HCT116 (cell line): ENCODE measurements at regions not wholly inside any gene's neighbourhood (a gene's known extent, or its start where the extent isn't known, plus 50 kb on each side); places are given as distances from the start of the nearest gene placed in this dataset.
"Not testable (repeated sequence)": the region's sequence is repeated elsewhere in the genome, so short reads cannot be mapped to it uniquely, and the experiment has no call there.

Experiments
- ATAC-seq: fragments of 200-7000 bp; cut with Tn5 transposase; 2 replicates; pipeline ENCODE4 v1.9.1; 2020; ENCODE audit warnings: mild to moderate bottlenecking, moderate library complexity
- BruUV-seq: library from RNA; stranded (reverse); fragments of 400-500 nt; replicated peaks from 2 replicates; lab custom pipeline; 2021; lab: Mats Ljungman, UMichigan
- CTCF ChIA-PET: fragments of 300-600 bp; sonication (Branson Sonifier 250); formaldehyde crosslinking; loops from one replicate; lab custom pipeline; 2021; ENCODE audit warnings: antibody characterized with exemption; lab: Charles Lee
- POLR2A ChIA-PET: fragments of 300-600, 350-600 bp; sonication (Branson Sonifier 250); formaldehyde crosslinking; loops from one replicate; lab custom pipeline; 2021; ENCODE audit warnings: antibody characterized with exemption; lab: Charles Lee
- RAD21 ChIA-PET, 2 experiments: fragments of 300-600 bp; sonication (Branson Sonifier 250); formaldehyde crosslinking; loops; one replicate each; lab custom pipeline; 2023; ENCODE audit warnings: low total read pairs in 2 of 2; ENCODE audit not compliant: uncharacterized antibody in 2 of 2, unreplicated experiment in 2 of 2, low non-redundant PET in 1 of 2; lab: Charles Lee
- DNase-seq: peaks from one replicate; pipeline ENCODE4 v3.0.0-alpha.2; 2010; ENCODE audit warnings: low read depth, low spot score
- H2AFZ ChIP-seq: fragments of 200-600 bp; shearing (Covaris generic), sonication (generic); 2 replicates; pipeline ENCODE4 v1.6.1; 2017; ENCODE audit warnings: low read depth, mixed run types, mixed read lengths, antibody characterized with exemption, low read length; ENCODE audit not compliant: poor library complexity, severe bottlenecking
- H3K27ac ChIP-seq: 2 replicates; pipeline ENCODE4 v1.5.1; 2012; ENCODE audit warnings: low read depth, low read length
- H3K27me3 ChIP-seq: fragments of 200-600 bp; sonication (generic); 2 replicates; pipeline ENCODE4 v1.6.1; 2016; ENCODE audit warnings: mixed run types, low read length, mixed read lengths; ENCODE audit not compliant: insufficient read depth
- H3K36me3 ChIP-seq, 2 experiments: fragments of 200-500 bp in 1 of 2; fragments of 200-600 bp in 1 of 2; sonication (Bioruptor generic) in 1 of 2; sonication (generic) in 1 of 2; 2 replicates each; pipeline versions ENCODE4 v1.5.1 to v1.6.1; 2014 to 2016; ENCODE audit warnings: low read length in 2 of 2, inconsistent platforms in 1 of 2, mixed read lengths in 1 of 2, mixed run types in 1 of 2; ENCODE audit not compliant: insufficient read depth in 2 of 2, control insufficient read depth in 1 of 2
- H3K4me1 ChIP-seq, 2 experiments: fragments of 200-600 bp in 1 of 2; sonication (generic) in 1 of 2; 2 replicates each; pipeline versions ENCODE4 v1.5.1 to v1.6.1; 2012 to 2017; ENCODE audit warnings: low read length in 2 of 2, inconsistent platforms in 1 of 2, mild to moderate bottlenecking in 1 of 2, mixed read lengths in 1 of 2, mixed run types in 1 of 2, moderate library complexity in 1 of 2; ENCODE audit not compliant: insufficient read depth in 2 of 2, control insufficient read depth in 1 of 2
- H3K4me2 ChIP-seq: fragments of 200-600 bp; sonication (generic); 2 replicates; pipeline ENCODE4 v1.6.1; 2017; ENCODE audit warnings: mixed run types, low read length, mixed read lengths
- H3K4me3 ChIP-seq, 2 experiments: fragments of 200-600 bp in 1 of 2; sonication (generic) in 1 of 2; replicated peaks in 1 of 2; 2 replicates each; pipeline ENCODE4 v1.5.1; 2011 to 2016; ENCODE audit warnings: low read length in 2 of 2, control low read depth in 1 of 2, low read depth in 1 of 2, mild to moderate bottlenecking in 1 of 2, mixed read lengths in 1 of 2, mixed run types in 1 of 2
- H3K79me2 ChIP-seq: fragments of 200-600 bp; sonication (generic); 2 replicates; pipeline ENCODE4 v1.6.1; 2017; ENCODE audit warnings: mild to moderate bottlenecking, mixed run types, low read length, moderate library complexity, mixed read lengths; ENCODE audit not compliant: insufficient read depth
- H3K9ac ChIP-seq: fragments of 200-600 bp; sonication (generic); 2 replicates; pipeline ENCODE4 v1.6.1; 2016; ENCODE audit warnings: low read length, mixed read lengths
- H3K9me2 ChIP-seq: fragments of 200-600 bp; sonication (generic), shearing (Covaris generic); 2 replicates; pipeline ENCODE4 v1.6.1; 2017; ENCODE audit warnings: mixed run types, mild to moderate bottlenecking, moderate library complexity; ENCODE audit not compliant: insufficient read depth
- H3K9me3 ChIP-seq, 2 experiments: fragments of 200-500 bp in 1 of 2; fragments of 200-600 bp in 1 of 2; sonication (Bioruptor generic) in 1 of 2; sonication (generic) in 1 of 2; 2 replicates each; pipeline ENCODE4 v1.6.1; 2014 to 2017; ENCODE audit warnings: low read length in 2 of 2, mixed read lengths in 2 of 2, inconsistent platforms in 1 of 2, low read depth in 1 of 2, mild to moderate bottlenecking in 1 of 2, mixed run types in 1 of 2, moderate library complexity in 1 of 2; ENCODE audit not compliant: control insufficient read depth in 1 of 2, insufficient read depth in 1 of 2
- H4K20me1 ChIP-seq: fragments of 200-600 bp; sonication (generic), shearing (Covaris generic); 2 replicates; pipeline ENCODE4 v1.6.1; 2017; ENCODE audit warnings: mixed run types, mild to moderate bottlenecking, moderate library complexity; ENCODE audit not compliant: insufficient read depth
- RAD21 ChIP-seq: IDR thresholded peaks from 2 replicates; pipeline ENCODE4 v1.6.1; 2012; ENCODE audit warnings: low read depth, mild to moderate bottlenecking
- intact Hi-C: fragments of 100-400 bp; cut with micrococcal nuclease; formaldehyde crosslinking; loops from 2 replicates; pipeline ENCODE4 v1.10.0; 2022
- TF ChIP-seq, protein P1 (sequence below), 3 experiments: fragments of 200-600 bp in 1 of 3; sonication (generic) in 1 of 3; IDR thresholded peaks in 2 of 3; conservative IDR thresholded peaks in 1 of 3; 2 replicates each; pipeline ENCODE4 v1.5.1; 2012 to 2017; ENCODE audit warnings: low read depth in 2 of 3, low read length in 2 of 3, antibody characterized with exemption in 1 of 3, borderline replicate concordance in 1 of 3, control low read depth in 1 of 3, mild to moderate bottlenecking in 1 of 3, mixed read lengths in 1 of 3, mixed run types in 1 of 3, moderate library complexity in 1 of 3; ENCODE audit not compliant: insufficient read depth in 1 of 3

DNA sequence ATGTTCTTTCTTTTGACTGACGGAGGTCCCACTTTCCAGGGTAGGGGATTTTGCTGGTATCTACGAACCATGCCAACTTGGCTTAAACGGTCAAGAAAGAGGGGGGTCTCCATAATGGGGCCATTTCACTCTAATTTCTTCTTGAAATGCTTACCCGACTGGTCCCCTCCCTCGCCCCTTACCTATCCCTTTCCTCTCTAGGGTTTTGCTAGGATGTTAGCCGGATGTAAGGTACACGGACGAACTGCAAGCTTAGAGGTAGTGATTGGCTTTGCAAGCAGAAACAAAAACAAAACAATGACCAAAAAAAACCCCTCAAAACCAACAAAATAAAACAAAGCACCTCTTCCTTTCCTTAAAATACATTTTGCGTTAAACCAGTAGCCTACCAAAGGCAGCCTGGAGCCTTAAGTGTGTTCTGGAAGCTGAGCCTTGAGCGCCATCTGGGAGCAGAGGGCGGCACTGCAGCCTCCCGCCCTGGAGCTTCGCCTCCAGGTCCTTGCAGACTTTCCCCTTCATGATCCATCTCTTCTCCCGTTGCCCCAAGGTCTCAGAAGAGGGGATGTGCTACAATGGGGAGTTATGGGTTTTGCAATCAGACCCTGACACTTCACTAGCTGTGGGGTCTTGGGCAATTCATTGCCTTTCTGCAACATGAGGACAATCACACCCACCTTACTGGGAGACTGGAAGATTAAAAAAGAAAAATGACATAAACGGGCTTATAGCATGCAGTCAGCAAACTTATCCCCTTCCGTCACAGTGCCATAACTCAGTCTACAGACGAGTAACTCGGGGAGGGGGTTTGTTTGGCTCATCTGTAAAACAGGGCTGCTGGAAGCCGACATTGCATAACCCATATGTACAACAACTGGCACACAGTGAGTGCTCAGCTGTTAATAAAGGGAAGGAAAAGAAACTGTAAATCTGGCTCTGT, 125.9 kb upstream of the RRN3 start:
- BruUV-seq, H3K79me2 ChIP-seq, H3K27ac ChIP-seq, H4K20me1 ChIP-seq, H3K9ac ChIP-seq, DNase-seq, H3K27me3 ChIP-seq, CTCF ChIA-PET, H3K4me2 ChIP-seq, H2AFZ ChIP-seq, H3K4me3 ChIP-seq, RAD21 ChIA-PET, H3K9me2 ChIP-seq, POLR2A ChIA-PET, H3K4me1 ChIP-seq, H3K9me3 ChIP-seq, intact Hi-C loops: not testable (repeated sequence)
- peak; percentile 87 for ATAC-seq
- TF ChIP-seq RAD21, result peak; percentile 69
- TF ChIP-seq, protein P1, sequence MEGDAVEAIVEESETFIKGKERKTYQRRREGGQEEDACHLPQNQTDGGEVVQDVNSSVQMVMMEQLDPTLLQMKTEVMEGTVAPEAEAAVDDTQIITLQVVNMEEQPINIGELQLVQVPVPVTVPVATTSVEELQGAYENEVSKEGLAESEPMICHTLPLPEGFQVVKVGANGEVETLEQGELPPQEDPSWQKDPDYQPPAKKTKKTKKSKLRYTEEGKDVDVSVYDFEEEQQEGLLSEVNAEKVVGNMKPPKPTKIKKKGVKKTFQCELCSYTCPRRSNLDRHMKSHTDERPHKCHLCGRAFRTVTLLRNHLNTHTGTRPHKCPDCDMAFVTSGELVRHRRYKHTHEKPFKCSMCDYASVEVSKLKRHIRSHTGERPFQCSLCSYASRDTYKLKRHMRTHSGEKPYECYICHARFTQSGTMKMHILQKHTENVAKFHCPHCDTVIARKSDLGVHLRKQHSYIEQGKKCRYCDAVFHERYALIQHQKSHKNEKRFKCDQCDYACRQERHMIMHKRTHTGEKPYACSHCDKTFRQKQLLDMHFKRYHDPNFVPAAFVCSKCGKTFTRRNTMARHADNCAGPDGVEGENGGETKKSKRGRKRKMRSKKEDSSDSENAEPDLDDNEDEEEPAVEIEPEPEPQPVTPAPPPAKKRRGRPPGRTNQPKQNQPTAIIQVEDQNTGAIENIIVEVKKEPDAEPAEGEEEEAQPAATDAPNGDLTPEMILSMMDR (IDR thresholded peaks at IDR 0.05 in 2 of 3, conservative IDR thresholded peaks at IDR 0.05 in 1 of 3; ENCODE audit: borderline replicate concordance in 1 of 3, insufficient read depth in 1 of 3, low read depth in 2 of 3, low read length in 2 of 3), result peak; percentile 37 to 65 (median 58); a peak in 5 of 6 replicates
- TF ChIP-seq, all 23 proteins: peak for 2; not testable (repeated sequence) for 21
- not testable (repeated sequence) for H3K36me3 ChIP-seq

DNA sequence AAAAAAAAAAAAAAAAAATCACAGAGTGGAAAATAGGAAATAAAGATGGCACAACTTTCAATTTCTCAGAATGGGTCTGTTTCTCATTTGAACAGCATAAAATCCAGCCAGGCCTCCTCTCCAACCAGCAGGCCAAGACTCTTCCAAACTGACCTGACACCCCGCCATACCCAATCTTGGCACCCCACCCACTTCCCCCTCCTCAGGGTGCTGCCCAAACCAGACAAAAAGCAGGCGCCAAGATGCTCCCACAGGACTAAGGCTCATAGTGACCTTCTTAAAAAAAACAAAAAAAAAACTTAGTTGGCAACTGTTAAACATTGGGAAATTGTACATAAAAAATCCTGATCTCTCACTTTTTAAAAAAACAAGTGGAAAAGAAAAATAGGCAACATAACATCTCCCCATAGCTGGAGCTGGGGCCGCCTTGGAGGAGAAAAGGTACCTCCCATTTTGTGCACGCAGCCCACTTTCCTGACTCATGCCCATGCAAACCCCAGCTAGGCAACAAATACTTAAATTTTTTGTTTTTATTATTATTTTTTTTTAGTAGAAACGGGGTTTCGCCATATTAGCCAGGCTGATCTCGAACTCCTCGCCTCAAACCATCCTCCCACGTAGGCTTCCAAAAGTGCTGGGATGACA, 124.9 kb upstream of the RRN3 start:
- BruUV-seq, RAD21 ChIA-PET, intact Hi-C loops, H3K4me1 ChIP-seq, H4K20me1 ChIP-seq, H3K9ac ChIP-seq, H3K9me2 ChIP-seq, H3K79me2 ChIP-seq, H3K27ac ChIP-seq, H3K4me2 ChIP-seq, H3K36me3 ChIP-seq, H3K27me3 ChIP-seq, ATAC-seq, CTCF ChIA-PET, POLR2A ChIA-PET, H3K9me3 ChIP-seq, DNase-seq, H3K4me3 ChIP-seq, H2AFZ ChIP-seq: not testable (repeated sequence)

DNA sequence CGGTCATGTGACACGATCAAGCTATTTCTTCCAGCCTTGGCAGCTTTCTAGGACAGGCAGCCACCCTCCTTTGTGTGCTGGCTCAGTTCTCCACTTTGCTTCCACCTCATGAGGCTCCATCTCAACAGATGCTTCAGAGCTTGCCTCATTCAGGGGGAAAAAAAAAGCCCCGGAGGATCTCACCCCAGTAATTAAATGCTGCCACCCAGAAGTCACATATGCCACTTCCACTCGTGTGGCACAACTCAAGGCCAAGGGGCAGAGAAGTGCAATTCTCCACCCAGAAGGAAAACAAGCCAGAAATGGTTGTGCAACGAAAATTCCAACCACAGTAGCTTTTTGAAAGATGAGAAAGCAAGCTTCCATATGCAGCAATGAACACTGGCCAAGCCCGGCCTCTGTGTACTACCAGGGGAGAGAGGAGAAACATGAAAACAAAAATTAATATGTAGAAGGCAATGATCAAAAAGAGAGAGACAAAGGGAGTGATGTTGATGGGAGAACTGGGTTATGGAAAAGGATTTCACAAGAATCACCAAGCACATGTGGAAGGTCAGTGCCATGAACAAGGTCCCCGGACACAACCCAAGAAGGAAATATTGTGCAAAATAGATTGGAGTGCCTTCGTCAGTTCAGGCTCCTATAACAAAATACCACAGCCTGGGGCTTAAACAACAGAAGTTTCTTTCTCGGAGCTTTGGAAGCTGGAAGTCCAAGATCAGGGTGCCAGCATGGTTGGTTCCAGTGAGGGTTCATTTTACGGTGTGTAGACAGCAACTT, 113.3 kb upstream of the RRN3 start:
- H3K36me3 ChIP-seq, H3K79me2 ChIP-seq, BruUV-seq, H3K27me3 ChIP-seq, H3K4me2 ChIP-seq, H3K4me3 ChIP-seq, POLR2A ChIA-PET, DNase-seq, CTCF ChIA-PET, H3K9me2 ChIP-seq, H4K20me1 ChIP-seq, RAD21 ChIA-PET, H3K27ac ChIP-seq, ATAC-seq, H3K4me1 ChIP-seq, intact Hi-C loops, H3K9me3 ChIP-seq, H3K9ac ChIP-seq, H2AFZ ChIP-seq: not testable (repeated sequence)
